Lower lobe of right lung (tissue), 2 donors: ENCODE measurements at regions not wholly inside any gene's neighbourhood (a gene's known extent, or its start where the extent isn't known, plus 50 kb on each side); places are given as distances from the start of the nearest gene placed in this dataset.

Source experiments
- ATAC-seq, 2 donors: fragments of 200-7000 bp; cut with Tn5 transposase; one replicate each; pipeline ENCODE4 v1.9.1; 2020 to 2022; ENCODE audit warnings: mild to moderate bottlenecking in 2 of 2, moderate library complexity in 2 of 2
- DNase-seq: peaks from one replicate; pipeline ENCODE4 v3.0.0-alpha.2; 2020
- H3K27ac ChIP-seq: fragments of 200-600 bp; one replicate; pipeline ENCODE4 v1.8.0; 2022
- H3K27me3 ChIP-seq: fragments of 200-600 bp; one replicate; pipeline ENCODE4 v1.8.0; 2022; ENCODE audit warnings: low read depth
- H3K36me3 ChIP-seq: fragments of 200-600 bp; one replicate; pipeline ENCODE4 v1.8.0; 2022; ENCODE audit warnings: mild to moderate bottlenecking
- H3K4me1 ChIP-seq: fragments of 200-600 bp; one replicate; pipeline ENCODE4 v1.8.0; 2022
- H3K4me3 ChIP-seq: fragments of 200-600 bp; one replicate; pipeline ENCODE4 v1.8.0; 2022; ENCODE audit warnings: mild to moderate bottlenecking
- H3K9me3 ChIP-seq: fragments of 200-600 bp; one replicate; pipeline ENCODE4 v1.8.0; 2022
- intact Hi-C: fragments of 100-400 bp; cut with DNase I; formaldehyde crosslinking; loops from one replicate; pipeline ENCODE4 v1.11.0; 2022
- TF ChIP-seq, protein P1 (sequence below): fragments of 200-600 bp; IDR thresholded peaks from one replicate; pipeline ENCODE4 v1.8.0; 2022; ENCODE audit warnings: antibody characterized with exemption, mild to moderate bottlenecking
- donor health status: DM: no; HTN: yes; CAD: no; lungs with severe emphysema.

DNA sequence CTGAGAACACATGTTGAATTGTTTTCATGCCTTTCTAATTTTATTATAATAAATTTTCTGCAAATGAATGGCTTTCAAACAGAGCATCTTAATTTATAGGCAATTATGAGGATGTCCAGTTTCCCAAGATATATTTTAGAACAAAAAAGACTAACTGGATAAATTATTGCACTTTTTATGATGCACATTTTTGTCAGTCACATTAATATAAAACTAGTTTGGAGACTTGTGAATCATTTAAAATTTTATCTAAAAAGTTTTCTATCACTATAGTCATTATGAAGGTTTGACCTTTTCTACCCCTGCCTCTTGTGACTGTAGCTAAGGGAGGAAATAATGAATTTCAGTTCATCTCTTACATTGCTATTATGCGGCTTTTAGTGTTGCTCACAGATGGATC lies 393.8 kb downstream of the TAF11L14 start:
- Histone ChIP-seq H3K27me3 (no peaks in the 10 kb centered on the region), H3K27ac (no peak overlapping the region), H3K4me1 (no peaks in the 10 kb centered on the region), H3K4me3 (no peak overlapping the region), H3K36me3 (no peaks in the 10 kb centered on the region), H3K9me3 (no peaks in the 10 kb centered on the region)
- ATAC-seq = no peak
- intact Hi-C loops = no loop called here
- TF ChIP-seq, protein P1, sequence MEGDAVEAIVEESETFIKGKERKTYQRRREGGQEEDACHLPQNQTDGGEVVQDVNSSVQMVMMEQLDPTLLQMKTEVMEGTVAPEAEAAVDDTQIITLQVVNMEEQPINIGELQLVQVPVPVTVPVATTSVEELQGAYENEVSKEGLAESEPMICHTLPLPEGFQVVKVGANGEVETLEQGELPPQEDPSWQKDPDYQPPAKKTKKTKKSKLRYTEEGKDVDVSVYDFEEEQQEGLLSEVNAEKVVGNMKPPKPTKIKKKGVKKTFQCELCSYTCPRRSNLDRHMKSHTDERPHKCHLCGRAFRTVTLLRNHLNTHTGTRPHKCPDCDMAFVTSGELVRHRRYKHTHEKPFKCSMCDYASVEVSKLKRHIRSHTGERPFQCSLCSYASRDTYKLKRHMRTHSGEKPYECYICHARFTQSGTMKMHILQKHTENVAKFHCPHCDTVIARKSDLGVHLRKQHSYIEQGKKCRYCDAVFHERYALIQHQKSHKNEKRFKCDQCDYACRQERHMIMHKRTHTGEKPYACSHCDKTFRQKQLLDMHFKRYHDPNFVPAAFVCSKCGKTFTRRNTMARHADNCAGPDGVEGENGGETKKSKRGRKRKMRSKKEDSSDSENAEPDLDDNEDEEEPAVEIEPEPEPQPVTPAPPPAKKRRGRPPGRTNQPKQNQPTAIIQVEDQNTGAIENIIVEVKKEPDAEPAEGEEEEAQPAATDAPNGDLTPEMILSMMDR = no peak
- no peak for DNase-seq

DNA sequence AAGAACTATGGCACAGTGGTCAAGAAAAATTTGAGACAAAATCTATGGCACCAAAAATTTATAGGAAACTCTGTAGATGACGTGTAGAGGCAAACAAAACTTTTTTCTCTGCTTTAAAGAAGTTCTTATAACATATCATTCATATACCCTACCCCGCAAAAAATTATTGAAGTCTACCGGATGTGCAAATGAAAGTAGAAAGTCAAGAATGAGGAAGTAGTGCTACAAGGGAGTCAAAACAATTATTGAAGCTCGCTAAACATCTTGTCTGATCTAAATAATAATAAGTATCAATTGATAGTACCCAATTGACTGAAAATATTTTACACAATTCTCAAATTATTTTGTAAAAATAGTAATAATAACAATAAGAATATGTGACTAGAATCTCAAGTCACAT lies 398.5 kb downstream of the TAF11L14 start:
- H3K36me3 ChIP-seq = no peaks in the 10 kb centered on the region
- TF ChIP-seq, protein P1 = no peak
- no peak overlapping the region for H3K27ac ChIP-seq
- H3K9me3 ChIP-seq = no peaks in the 10 kb centered on the region
- ATAC-seq (no peak), DNase-seq (no peak)
- H3K27me3 ChIP-seq = no peaks in the 10 kb centered on the region
- H3K4me1 ChIP-seq = no peaks in the 10 kb centered on the region
- intact Hi-C loops = no loop called here
- no peak overlapping the region for H3K4me3 ChIP-seq

DNA sequence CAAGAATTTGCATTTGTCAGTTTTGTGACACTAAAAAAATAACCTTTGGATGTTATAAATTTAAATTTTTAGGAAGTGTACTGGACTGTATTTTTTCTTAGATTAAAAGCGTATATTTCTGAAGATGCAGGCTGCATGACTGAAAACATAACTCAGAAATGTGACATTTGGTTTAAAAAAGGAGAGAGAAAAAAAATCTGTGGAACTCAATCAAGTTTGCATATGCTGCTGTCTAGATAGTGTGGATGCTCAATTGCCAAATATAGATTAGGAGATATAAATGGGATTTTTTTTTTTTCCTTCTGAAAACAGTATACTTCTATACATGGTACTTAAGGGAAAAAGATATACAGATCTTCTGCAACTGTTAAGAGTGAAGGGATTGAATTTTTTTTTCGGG lies 402.3 kb downstream of the TAF11L14 start:
- intact Hi-C loops = no loop called here
- Histone ChIP-seq H3K9me3 (no peaks in the 10 kb centered on the region), H3K36me3 (no peaks in the 10 kb centered on the region), H3K27ac (no peak overlapping the region), H3K27me3 (no peaks in the 10 kb centered on the region), H3K4me1 (no peaks in the 10 kb centered on the region), H3K4me3 (no peak overlapping the region)
- ATAC-seq = no peak
- no peak for DNase-seq
- TF ChIP-seq, protein P1 = no peak

DNA sequence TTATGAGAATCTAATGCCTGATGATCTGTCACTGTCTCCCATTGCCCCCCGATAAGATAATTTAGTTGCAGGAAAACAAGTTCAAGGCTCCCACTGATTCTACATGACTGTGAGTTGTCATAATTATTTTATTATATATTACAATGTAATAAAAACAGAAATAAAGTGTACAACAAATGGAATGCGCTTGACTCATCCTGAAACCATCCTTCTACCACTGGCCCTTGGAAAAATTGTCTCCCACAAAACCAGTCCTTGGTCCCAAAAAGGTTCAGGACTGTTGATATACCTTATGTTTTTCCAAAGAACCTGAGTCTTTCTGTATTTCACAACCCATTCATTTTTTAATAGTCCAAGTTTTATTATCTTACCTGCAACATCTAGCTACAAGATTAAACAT lies 403.5 kb downstream of the TAF11L14 start:
- DNase-seq = no peak
- Histone ChIP-seq H3K9me3 (no peaks in the 10 kb centered on the region), H3K4me3 (no peak overlapping the region), H3K27ac (no peak overlapping the region), H3K4me1 (no peaks in the 10 kb centered on the region), H3K36me3 (no peaks in the 10 kb centered on the region), H3K27me3 (no peaks in the 10 kb centered on the region)
- TF ChIP-seq, protein P1 = no peak
- intact Hi-C loops = no loop called here
- no peak for ATAC-seq

DNA sequence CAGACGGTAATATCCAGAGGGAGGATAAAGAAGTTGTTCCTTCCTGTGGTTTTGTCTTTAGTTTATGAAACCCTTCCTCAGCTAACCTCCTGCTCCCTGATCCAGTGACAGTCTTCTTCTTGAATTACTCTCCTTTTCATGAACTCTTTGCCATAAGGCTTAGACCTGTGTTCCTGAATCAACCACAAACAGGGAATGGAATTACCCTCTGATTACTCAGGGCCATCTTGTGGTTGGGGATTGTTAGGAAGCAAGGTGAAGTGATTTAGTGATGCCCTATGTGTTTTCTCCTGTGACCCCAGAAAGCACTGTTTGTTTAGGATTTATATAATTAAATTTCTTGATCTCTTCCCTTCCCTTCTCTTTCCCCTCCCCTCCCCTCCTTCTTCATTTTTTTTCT lies 409.1 kb downstream of the TAF11L14 start:
- no peak for DNase-seq
- H3K27ac ChIP-seq = no peak overlapping the region
- no peak overlapping the region for H3K4me3 ChIP-seq
- no peaks in the 10 kb centered on the region for H3K27me3 ChIP-seq
- no peak for ATAC-seq
- TF ChIP-seq, protein P1 = no peak
- H3K36me3 ChIP-seq = no peaks in the 10 kb centered on the region
- H3K9me3 ChIP-seq = no peaks in the 10 kb centered on the region
- H3K4me1 ChIP-seq = no peaks in the 10 kb centered on the region
- intact Hi-C loops = no loop called here

DNA sequence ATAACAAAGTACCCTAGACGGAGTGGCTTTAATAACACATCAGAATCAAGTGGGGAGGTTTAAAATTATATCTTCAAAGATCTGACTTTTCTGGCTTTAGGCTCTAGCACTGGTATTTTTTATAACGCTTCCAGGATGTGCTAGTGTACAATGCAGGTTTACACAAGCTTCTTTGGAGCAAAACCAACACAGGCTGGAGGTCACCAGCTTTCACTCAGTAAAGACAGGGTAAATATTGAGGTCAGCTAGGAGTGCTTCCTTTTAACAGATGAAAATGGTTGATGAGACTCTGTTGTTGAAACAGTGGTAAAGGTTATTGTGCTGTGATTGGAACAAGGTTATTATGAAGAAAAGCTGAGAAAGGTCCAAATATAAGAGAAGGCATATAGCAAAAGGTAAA lies 414.2 kb downstream of the TAF11L14 start:
- Histone ChIP-seq H3K4me3 (no peak overlapping the region), H3K4me1 (no peaks in the 10 kb centered on the region), H3K9me3 (no peaks in the 10 kb centered on the region), H3K27ac (no peak overlapping the region), H3K27me3 (no peaks in the 10 kb centered on the region), H3K36me3 (no peaks in the 10 kb centered on the region)
- TF ChIP-seq, protein P1 = no peak
- intact Hi-C loops = no loop called here
- no peak for ATAC-seq
- DNase-seq = no peak
